NB4 (cell line): ENCODE measurements at regions not wholly inside any gene's neighbourhood (a gene's known extent, or its start where the extent isn't known, plus 50 kb on each side); places are given as distances from the start of the nearest gene placed in this dataset.

Experiments used
- DNase-seq: peaks from one replicate; pipeline ENCODE4 v3.0.0; 2010; ENCODE audit warnings: low read depth
- H3K4me3 ChIP-seq: one replicate; pipeline ENCODE4 v1.5.1; 2011; ENCODE audit warnings: mild to moderate bottlenecking, low read depth, low read length, moderate library complexity
- CTCF ChIP-seq: IDR thresholded peaks from one replicate; pipeline ENCODE4 v1.5.1; 2012; ENCODE audit warnings: low read depth, low read length
- MAX ChIP-seq: IDR thresholded peaks from 2 replicates; pipeline ENCODE4 v1.6.1; 2011; ENCODE audit warnings: low read depth, low read length
- MYC ChIP-seq: IDR thresholded peaks from 2 replicates; pipeline ENCODE4 v1.6.1; 2011; ENCODE audit warnings: low read depth, low read length
- POLR2A ChIP-seq: IDR thresholded peaks from 2 replicates; pipeline ENCODE4 v1.6.1; 2011; ENCODE audit warnings: mild to moderate bottlenecking; ENCODE audit not compliant: insufficient read length; ENCODE audit errors: extremely low read depth

DNA sequence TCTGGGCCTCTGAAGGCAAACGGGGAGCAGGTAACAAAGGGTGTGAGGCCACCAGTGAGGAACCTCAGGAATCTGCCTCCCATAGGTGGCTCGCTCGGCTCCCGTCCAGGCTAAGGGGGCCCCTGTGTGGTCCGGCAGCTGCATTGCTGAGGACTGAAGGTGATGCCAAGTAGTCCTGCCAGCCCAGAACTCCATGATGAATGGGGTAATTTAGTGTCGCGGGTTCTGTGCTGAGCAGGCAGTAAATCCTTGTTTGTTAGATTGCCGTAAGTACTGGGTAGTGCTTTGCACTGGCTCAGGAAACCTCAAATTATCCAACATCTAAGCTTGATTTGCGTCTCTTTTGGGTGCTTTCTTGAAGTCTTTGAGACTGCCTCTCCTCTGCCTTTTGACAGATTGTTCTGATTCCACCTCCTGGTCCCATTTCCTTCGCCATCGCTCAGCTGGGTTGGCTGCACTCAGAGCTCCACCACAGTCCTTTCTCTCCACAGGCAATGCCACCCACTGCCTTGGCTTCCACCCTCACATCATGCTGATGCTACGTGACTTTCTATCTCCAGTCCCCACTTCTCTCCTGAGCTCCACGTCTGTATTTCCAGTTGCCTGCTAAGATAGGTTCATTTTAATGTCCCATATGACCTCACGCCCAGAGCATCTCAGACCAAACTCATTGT lies 392.0 kb downstream of the FUT8 start:
- TF ChIP-seq POLR2A (no peak), MYC (no peak), CTCF (no peak), MAX (no peak)
- DNase-seq: no peak
- H3K4me3 ChIP-seq: no peak overlapping the region

DNA sequence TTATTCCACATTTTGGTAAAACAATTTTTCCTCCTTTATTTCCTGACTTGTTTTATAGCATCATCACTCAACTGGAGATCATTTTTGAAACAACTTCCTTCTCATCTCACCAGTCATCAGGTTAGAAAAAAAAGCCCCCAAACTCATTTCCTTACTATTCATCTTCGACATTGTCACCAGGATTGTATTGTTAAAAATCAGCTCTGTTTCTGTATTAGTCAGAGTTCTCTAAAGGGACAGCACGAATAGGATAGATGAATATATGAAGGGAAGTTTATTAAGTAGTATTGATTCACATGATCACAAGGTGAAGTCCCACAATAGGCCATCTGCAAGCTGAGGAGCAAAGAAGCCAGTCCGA lies 392.6 kb downstream of the FUT8 start:
- TF ChIP-seq MYC (no peak), POLR2A (no peak), MAX (no peak), CTCF (no peak)
- no peak for DNase-seq
- H3K4me3 ChIP-seq: no peak overlapping the region

GRCh38 chr14:65808390-65808789 lies 395.9 kb downstream of the FUT8 start:
- DNase-seq: no peak
- no peak for TF ChIP-seq MAX
- no peak for TF ChIP-seq MYC
- no peak for TF ChIP-seq CTCF
- TF ChIP-seq POLR2A: no peak
- H3K4me3 ChIP-seq: no peak overlapping the region

DNA sequence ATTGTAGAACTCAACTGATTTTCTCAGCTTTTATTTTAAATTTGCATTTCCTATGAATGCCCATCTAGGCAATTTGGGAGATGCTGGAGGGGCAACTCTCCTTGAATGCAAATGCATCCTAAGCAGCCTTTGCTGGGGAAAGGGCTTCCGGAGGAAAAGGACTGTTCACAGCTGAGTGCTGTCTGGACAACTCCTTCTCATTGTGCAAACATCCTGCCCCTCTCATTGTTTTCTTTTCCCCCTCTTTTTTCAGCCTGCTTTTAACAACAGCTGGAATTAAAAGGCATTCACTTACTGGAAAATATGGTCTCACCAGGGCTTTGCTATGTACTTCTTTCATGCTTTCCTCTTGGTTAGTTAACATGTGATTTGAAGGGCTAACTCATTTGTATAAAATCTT lies 397.8 kb downstream of the FUT8 start:
- DNase-seq: no peak
- TF ChIP-seq POLR2A (no peak), MAX (no peak), CTCF (no peak), MYC (no peak)
- no peak overlapping the region for H3K4me3 ChIP-seq

GRCh38 chr14:65813760-65814384 lies 401.3 kb downstream of the FUT8 start:
- TF ChIP-seq CTCF (no peak), MAX (no peak), POLR2A (no peak), MYC (no peak)
- H3K4me3 ChIP-seq: no peak overlapping the region
- no peak for DNase-seq
